Activated CD4-positive, alpha-beta memory T cell treated with anti-CD3 and anti-CD28 coated beads for 36 hours (primary cell): ENCODE measurements at regions not wholly inside any gene's neighbourhood (a gene's known extent, or its start where the extent isn't known, plus 50 kb on each side); places are given as distances from the start of the nearest gene placed in this dataset.

Source experiments
- CTCF ChIA-PET: fragments of 350-600 bp; sonication (Branson Sonifier 250); formaldehyde crosslinking; loops from one replicate; lab custom pipeline; 2021; ENCODE audit warnings: antibody characterized with exemption, inconsistent platforms; lab: Charles Lee
- POLR2A ChIA-PET: fragments of 350-600 bp; sonication (Branson Sonifier 250); formaldehyde crosslinking; loops from one replicate; lab custom pipeline; 2021; ENCODE audit warnings: antibody characterized with exemption; lab: Charles Lee
- DNase-seq: peaks from one replicate; pipeline ENCODE4 v3.0.0-alpha.2; 2020
- H3K27ac Mint-ChIP-seq: one replicate; pipeline ENCODE4 v1.8.0; 2021; ENCODE audit warnings: mixed read lengths
- H3K27me3 Mint-ChIP-seq: one replicate; pipeline ENCODE4 v1.8.0; 2021; ENCODE audit warnings: mixed read lengths
- H3K36me3 Mint-ChIP-seq: one replicate; pipeline ENCODE4 v1.8.0; 2021; ENCODE audit warnings: mixed read lengths
- H3K4me1 Mint-ChIP-seq: one replicate; pipeline ENCODE4 v1.8.0; 2021; ENCODE audit warnings: low read depth, mixed read lengths
- H3K4me3 Mint-ChIP-seq: one replicate; pipeline ENCODE4 v1.8.0; 2021; ENCODE audit warnings: mild to moderate bottlenecking, mixed read lengths
- H3K9me3 Mint-ChIP-seq: one replicate; pipeline ENCODE4 v1.8.0; 2021; ENCODE audit warnings: mixed read lengths
- intact Hi-C: fragments of 100-400 bp; cut with micrococcal nuclease; formaldehyde crosslinking; loops from one replicate; pipeline ENCODE4 v1.15.1; 2023

- ChIA-PET POLR2A (no interaction called here), CTCF (no interaction called here)
- no peak overlapping the region for H3K27ac Mint-ChIP-seq
- no peak for DNase-seq
- H3K9me3 Mint-ChIP-seq = no peaks in the 10 kb centered on the region
- intact Hi-C loops = no loop called here
- H3K27me3 Mint-ChIP-seq = no peaks in the 10 kb centered on the region
- no peaks in the 10 kb centered on the region for H3K36me3 Mint-ChIP-seq
- H3K4me3 Mint-ChIP-seq = no peak overlapping the region
- H3K4me1 Mint-ChIP-seq = no peaks in the 10 kb centered on the region
These were observed 1098.5 kb upstream of the LRRTM3 start for GRCh38 chr10:65827359-65827758.

GRCh38 chr10:65838811-65839210 is 1087.0 kb upstream of the LRRTM3 start:
- no peaks in the 10 kb centered on the region for H3K36me3 Mint-ChIP-seq
- no peak overlapping the region for H3K4me3 Mint-ChIP-seq
- H3K27ac Mint-ChIP-seq = no peak overlapping the region
- CTCF ChIA-PET = no interaction called here
- intact Hi-C loops = no loop called here
- H3K9me3 Mint-ChIP-seq = peaks cover 3% of the 10 kb centered on the region
- POLR2A ChIA-PET = no interaction called here
- DNase-seq = no peak
- H3K27me3 Mint-ChIP-seq = no peaks in the 10 kb centered on the region
- no peaks in the 10 kb centered on the region for H3K4me1 Mint-ChIP-seq

- no peak for DNase-seq
- Mint-ChIP-seq H3K9me3 (peaks cover 3% of the 10 kb centered on the region), H3K4me3 (no peak overlapping the region), H3K36me3 (no peaks in the 10 kb centered on the region), H3K27me3 (no peaks in the 10 kb centered on the region), H3K27ac (no peak overlapping the region), H3K4me1 (no peaks in the 10 kb centered on the region)
- intact Hi-C loops = no loop called here
- CTCF ChIA-PET = no interaction called here
- POLR2A ChIA-PET = no interaction called here
These were observed 1082.6 kb upstream of the LRRTM3 start for GRCh38 chr10:65843203-65843602.

GRCh38 chr10:65845916-65846315 is 1079.9 kb upstream of the LRRTM3 start:
- Mint-ChIP-seq H3K4me3 (no peak overlapping the region), H3K9me3 (peaks cover 4% of the 10 kb centered on the region)

GRCh38 chr10:65846541-65846940 is 1079.3 kb upstream of the LRRTM3 start:
- no peak overlapping the region for H3K27ac Mint-ChIP-seq
- POLR2A ChIA-PET = no interaction called here
- DNase-seq = no peak
- H3K27me3 Mint-ChIP-seq = no peaks in the 10 kb centered on the region
- H3K9me3 Mint-ChIP-seq = peaks cover 4% of the 10 kb centered on the region
- no peaks in the 10 kb centered on the region for H3K4me1 Mint-ChIP-seq
- no peaks in the 10 kb centered on the region for H3K36me3 Mint-ChIP-seq
- H3K4me3 Mint-ChIP-seq = no peak overlapping the region
- CTCF ChIA-PET = no interaction called here
- intact Hi-C loops = no loop called here

More at GRCh38 chr10:65845916-65846315, 1079.9 kb upstream of the LRRTM3 start:
- DNase-seq = no peak
- H3K27me3 Mint-ChIP-seq = no peaks in the 10 kb centered on the region
- H3K27ac Mint-ChIP-seq = no peak overlapping the region
- POLR2A ChIA-PET = no interaction called here
- intact Hi-C loops = no loop called here
- H3K36me3 Mint-ChIP-seq = no peaks in the 10 kb centered on the region
- H3K4me1 Mint-ChIP-seq = no peaks in the 10 kb centered on the region
- CTCF ChIA-PET = no interaction called here

- intact Hi-C loops = no loop called here
- CTCF ChIA-PET = no interaction called here
- Mint-ChIP-seq H3K27ac (no peak overlapping the region), H3K4me3 (no peak overlapping the region), H3K27me3 (no peaks in the 10 kb centered on the region), H3K36me3 (no peaks in the 10 kb centered on the region), H3K4me1 (no peaks in the 10 kb centered on the region), H3K9me3 (peaks cover 4% of the 10 kb centered on the region)
- no peak for DNase-seq
- POLR2A ChIA-PET = no interaction called here
These were observed 1078.9 kb upstream of the LRRTM3 start for GRCh38 chr10:65846949-65847348.

- CTCF ChIA-PET = no interaction called here
- no peak overlapping the region for H3K27ac Mint-ChIP-seq
- H3K36me3 Mint-ChIP-seq = no peaks in the 10 kb centered on the region
- intact Hi-C loops = no loop called here
- no peak for DNase-seq
- no peak overlapping the region for H3K4me3 Mint-ChIP-seq
- POLR2A ChIA-PET = no interaction called here
- H3K4me1 Mint-ChIP-seq = no peaks in the 10 kb centered on the region
- H3K9me3 Mint-ChIP-seq = peaks cover 2% of the 10 kb centered on the region
- no peaks in the 10 kb centered on the region for H3K27me3 Mint-ChIP-seq
These were observed 1078.2 kb upstream of the LRRTM3 start for GRCh38 chr10:65847436-65848230.

- Mint-ChIP-seq H3K27me3 (no peaks in the 10 kb centered on the region), H3K9me3 (peaks cover 9% of the 10 kb centered on the region), H3K36me3 (no peaks in the 10 kb centered on the region), H3K4me1 (no peaks in the 10 kb centered on the region), H3K27ac (no peak overlapping the region), H3K4me3 (no peak overlapping the region)
- DNase-seq = no peak
- CTCF ChIA-PET = no interaction called here
- POLR2A ChIA-PET = no interaction called here
- intact Hi-C loops = no loop called here
These were observed 1067.0 kb upstream of the LRRTM3 start for GRCh38 chr10:65858841-65859240.

- H3K4me1 Mint-ChIP-seq = no peaks in the 10 kb centered on the region
- intact Hi-C loops = no loop called here
- ChIA-PET POLR2A (no interaction called here), CTCF (no interaction called here)
- no peak for DNase-seq
- H3K27me3 Mint-ChIP-seq = no peaks in the 10 kb centered on the region
- no peak overlapping the region for H3K4me3 Mint-ChIP-seq
- H3K9me3 Mint-ChIP-seq = peaks cover 8% of the 10 kb centered on the region
- no peaks in the 10 kb centered on the region for H3K36me3 Mint-ChIP-seq
- H3K27ac Mint-ChIP-seq = no peak overlapping the region
These were observed 1064.6 kb upstream of the LRRTM3 start for GRCh38 chr10:65861249-65861648.
